D721Med (cell line): ENCODE measurements at regions not wholly inside any gene's neighbourhood (a gene's known extent, or its start where the extent isn't known, plus 50 kb on each side); places are given as distances from the start of the nearest gene placed in this dataset.

Experiments
- DNase-seq: peaks from one replicate; pipeline ENCODE4 v3.0.0; 2011; ENCODE audit warnings: low spot score; ENCODE audit not compliant: insufficient read length
- FAIRE-seq: peaks from 2 replicates; lab custom pipeline; 2011; peaks lifted over from hg19 to GRCh38; lab: Jason Lieb, UNC
- TF ChIP-seq, protein P1 (sequence below): IDR thresholded peaks from 2 replicates; pipeline ENCODE4 v1.5.1; 2012; ENCODE audit warnings: mild to moderate bottlenecking, control low read depth; ENCODE audit not compliant: insufficient read depth; ENCODE audit errors: missing control alignments

DNA sequence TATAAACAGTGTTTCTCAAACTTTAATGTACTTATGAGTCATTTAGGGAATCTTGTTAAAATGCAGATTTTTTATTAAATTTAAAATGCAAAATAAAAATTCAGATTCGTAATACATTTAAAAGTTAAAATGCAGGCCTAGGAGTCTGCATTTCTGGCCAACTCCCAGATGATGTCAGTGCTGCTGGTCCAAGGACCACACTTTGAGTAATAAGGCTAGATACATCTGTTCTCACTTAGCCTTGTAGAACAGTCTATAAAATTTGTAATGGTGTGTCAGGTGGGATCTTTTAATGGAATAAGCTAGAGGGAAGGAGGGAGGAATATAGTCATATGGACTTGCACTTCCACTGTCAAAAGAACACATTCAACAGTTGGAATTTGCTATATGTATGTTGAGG is 295.6 kb upstream of the BMP2 start:
- TF ChIP-seq, protein P1, sequence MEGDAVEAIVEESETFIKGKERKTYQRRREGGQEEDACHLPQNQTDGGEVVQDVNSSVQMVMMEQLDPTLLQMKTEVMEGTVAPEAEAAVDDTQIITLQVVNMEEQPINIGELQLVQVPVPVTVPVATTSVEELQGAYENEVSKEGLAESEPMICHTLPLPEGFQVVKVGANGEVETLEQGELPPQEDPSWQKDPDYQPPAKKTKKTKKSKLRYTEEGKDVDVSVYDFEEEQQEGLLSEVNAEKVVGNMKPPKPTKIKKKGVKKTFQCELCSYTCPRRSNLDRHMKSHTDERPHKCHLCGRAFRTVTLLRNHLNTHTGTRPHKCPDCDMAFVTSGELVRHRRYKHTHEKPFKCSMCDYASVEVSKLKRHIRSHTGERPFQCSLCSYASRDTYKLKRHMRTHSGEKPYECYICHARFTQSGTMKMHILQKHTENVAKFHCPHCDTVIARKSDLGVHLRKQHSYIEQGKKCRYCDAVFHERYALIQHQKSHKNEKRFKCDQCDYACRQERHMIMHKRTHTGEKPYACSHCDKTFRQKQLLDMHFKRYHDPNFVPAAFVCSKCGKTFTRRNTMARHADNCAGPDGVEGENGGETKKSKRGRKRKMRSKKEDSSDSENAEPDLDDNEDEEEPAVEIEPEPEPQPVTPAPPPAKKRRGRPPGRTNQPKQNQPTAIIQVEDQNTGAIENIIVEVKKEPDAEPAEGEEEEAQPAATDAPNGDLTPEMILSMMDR, result no peak
- FAIRE-seq (no peak), DNase-seq (no peak)

GRCh38 chr20:6471110-6471647 is 296.3 kb upstream of the BMP2 start:
- no peak for DNase-seq
- no peak for FAIRE-seq
- TF ChIP-seq, protein P1, result no peak

GRCh38 chr20:6469695-6470094 is 297.8 kb upstream of the BMP2 start:
- no peak for FAIRE-seq
- DNase-seq, result no peak
- TF ChIP-seq, protein P1, result no peak

GRCh38 chr20:6468423-6469116 is 298.9 kb upstream of the BMP2 start:
- FAIRE-seq (no peak), DNase-seq (no peak)
- TF ChIP-seq, protein P1, result no peak

DNA sequence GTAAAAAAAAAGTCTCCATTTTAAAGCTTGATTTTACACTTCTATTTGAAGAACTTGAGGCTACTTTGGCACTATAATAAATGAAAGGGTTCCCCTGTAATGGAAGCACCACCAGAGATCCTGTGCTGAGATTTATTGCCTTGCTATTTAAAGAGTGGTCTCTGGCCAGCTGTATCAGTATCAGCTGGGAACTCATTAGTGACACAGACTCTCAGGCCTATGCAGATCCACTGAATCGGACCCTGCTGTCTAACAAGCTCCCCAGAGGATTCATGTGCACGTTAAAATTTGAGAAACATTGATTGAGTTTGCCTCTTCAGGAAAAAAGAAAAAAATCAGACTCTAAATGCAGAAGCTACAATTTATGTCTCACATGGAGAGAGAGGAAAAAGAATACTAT is 299.9 kb upstream of the BMP2 start:
- TF ChIP-seq, protein P1, result no peak
- DNase-seq (no peak), FAIRE-seq (no peak)

DNA sequence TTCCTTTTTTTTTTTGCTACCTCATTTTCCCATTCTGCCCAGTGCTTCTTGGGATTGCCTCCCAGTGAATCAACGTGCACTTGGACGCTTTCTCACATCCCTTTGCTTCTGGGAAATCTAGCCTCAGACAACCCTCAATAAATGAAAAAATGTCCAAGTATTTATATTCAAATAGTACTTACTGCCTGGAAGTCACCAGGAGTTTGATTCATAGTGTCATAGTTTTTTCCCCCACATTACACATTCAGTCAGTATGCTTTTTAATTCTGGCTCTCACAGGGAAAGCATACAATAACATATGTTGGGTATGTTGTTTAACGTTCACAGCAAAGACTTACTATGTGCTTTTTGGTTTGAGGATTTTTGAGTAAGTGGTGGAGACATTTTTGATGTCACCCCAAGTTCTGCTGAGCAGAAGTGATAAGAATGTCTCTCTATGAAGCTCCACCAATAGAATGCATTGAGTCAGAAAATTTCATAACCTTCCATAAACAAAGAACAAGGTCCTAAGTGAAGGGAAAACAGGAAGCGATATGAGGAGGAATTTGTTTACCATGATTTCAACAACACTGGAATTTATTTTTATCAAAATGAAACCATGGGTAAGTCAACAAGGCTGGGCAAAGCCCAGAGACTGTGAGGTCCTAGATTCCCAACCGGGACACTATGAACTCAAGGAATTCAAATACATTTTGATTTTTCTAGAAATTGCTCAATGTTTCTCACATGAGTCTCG is 301.2 kb upstream of the BMP2 start:
- DNase-seq (no peak), FAIRE-seq (no peak)
- TF ChIP-seq, protein P1, result no peak
